HG03064 (cell line): ENCODE measurements at regions not wholly inside any gene's neighbourhood (a gene's known extent, or its start where the extent isn't known, plus 50 kb on each side); places are given as distances from the start of the nearest gene placed in this dataset.

ENCODE experiments used
- ATAC-seq: cut with Tn5 transposase; IDR thresholded peaks from one replicate; pipeline ENCODE4 v1.9.1; 2021; ENCODE audit warnings: low read depth; ENCODE audit not compliant: unreplicated experiment

DNA sequence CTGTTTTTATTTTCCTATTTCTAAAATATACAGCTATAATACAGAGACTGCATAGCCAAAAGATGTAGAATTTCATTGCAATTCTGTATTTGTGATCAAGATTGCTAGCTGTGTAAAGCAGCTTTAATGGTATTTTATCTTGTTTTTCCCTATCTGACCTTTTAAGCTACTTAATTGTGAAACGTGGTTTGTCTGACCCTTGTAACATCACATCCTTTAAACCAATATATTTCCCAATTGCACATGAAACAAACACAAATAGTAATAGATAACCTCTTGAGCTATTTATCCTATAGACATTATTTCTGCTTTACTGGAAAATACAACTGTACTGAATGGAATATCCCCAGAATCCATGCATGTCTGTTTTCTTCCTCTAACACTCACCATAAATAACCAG, 112.2 kb upstream of the PLPPR4 start:
- ATAC-seq: no peak

DNA sequence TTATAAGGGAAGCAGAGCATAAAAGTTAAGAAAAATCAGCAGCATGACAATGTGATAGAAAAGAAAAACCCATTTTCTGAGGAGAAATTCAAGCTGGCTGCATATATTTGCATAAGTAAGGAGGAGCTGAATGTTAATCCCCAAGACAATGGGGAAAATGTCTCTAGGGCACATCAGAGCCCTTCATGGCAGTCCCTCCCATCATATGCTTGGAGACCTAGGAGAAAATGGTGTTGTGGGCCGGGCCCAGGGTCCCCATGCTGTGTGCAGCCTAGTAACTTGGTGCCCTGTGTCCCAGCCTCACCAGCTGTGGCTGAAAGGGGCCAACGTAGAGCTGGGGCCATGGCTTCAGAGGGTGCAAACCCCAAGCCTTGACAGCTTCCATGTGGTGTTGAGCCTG, 100.6 kb upstream of the PLPPR4 start:
- no peak for ATAC-seq

DNA sequence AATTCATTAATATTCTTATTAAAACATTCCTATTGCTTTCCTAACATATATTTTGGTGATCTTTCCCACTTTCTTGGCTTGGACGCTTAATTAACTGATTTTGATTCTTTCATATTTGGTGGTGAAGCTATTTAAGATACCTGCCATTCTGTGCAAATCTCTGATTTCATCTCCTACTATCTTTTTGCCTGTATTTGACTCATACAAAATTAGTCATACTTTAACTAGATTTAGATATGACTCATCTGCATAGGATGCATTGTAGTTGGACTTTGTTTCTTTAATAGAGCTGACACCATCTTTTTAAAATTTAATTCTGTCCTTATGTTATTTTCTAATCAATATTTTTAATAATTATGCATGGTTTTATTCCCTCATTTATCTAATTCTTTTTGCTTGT, 93.8 kb upstream of the PLPPR4 start:
- no peak for ATAC-seq

DNA sequence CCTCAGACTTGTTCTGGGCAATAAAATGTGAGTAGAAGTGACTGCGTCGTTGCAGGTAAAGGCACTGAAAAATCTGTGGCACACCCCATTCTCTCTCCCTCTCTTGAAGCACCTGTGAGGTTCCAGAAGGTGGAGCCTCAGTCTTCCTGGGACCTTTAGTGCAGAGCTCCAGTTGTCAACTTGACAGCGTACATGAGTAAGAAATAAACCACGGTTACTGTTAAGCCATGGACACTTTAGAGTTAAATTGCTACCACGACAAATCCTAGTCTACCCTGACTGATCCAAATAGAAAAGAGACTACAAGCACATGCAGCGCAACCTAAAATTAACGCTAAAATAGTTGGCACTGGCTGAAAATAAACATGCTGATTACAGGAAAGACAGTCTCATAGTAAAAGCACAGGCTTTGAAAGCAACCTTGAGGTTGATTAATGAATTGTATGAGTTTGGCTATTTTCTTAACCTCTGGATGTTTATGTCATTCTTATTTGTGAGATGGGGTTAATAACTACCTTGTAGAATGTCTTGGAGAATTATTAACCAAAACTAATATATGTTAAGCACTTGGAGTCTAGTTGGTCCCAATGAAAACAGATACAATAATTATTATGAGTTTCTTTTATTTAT, 93.0 kb upstream of the PLPPR4 start:
- no peak for ATAC-seq

DNA sequence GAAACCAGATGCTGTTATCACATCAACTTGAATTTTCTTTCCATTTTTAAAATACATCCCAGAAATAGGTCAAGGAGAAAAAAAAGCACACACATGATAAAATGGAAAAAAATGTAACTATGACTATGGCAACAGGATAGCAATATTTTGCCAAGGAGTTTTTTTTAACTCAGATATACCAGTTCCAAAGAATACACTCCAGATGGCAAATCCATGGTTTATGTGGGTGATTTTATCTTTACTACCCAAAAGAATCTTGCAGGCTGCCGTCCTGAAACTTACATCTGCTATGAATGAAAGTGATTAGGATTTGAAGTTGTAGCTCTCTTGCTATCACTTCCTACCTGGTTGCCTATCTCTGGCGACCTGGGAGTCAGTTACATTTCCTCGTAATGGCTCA, 91.0 kb upstream of the PLPPR4 start:
- ATAC-seq: no peak

DNA sequence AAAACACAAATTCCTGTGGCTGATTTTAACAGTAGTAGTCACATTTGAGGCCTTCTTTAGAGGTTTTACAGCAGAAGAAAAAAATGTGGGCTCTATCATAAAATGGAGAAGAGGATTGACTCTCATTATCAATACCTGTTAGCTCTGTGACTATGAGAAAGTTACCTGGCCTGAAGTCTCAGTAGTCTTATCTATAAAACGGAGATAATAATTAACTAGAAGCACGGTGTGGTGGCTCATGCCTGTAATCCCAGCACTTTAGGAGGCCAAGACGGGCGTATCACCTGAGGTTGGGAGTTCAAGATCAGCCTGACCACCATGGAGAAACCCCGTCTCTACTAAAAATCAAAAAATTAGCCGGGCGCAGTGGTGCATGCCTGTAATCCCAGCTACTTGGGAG, 90.4 kb upstream of the PLPPR4 start:
- no peak for ATAC-seq

DNA sequence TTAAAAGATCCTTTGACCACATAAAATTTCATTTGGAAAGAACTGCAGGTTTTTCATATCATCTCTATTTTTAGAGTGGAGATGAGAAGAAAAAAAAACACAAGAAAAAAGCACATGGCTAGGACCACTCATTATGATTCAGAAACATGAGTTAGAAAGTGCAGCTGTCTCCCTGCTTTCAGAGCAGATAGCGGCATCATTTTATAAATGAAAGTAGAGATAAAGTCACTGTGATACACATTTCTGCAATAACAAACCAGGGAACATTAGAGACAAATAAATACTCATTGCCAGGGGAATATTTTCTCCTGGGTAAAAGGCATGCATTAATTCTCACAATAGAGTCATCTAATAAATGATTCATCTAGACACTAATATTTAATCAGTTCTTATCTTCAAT, 87.5 kb upstream of the PLPPR4 start:
- ATAC-seq: no peak

DNA sequence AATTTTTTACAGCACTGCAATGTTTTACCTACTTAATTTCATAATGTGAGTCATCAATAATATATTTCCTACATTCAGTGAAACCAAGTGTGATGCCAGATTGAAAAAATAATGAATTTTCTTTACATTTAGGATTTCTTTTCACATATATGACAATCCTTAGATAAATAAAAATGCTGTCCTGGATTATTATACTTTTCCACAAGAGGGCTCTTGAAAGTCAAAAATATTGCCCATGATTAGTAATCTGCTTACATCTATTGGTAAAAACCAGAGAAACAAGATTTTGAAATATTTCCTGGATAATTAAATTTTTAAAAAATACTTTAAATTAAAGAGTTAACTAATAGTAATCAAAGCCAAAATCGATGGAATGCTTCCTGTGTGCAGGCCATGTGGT, 86.8 kb upstream of the PLPPR4 start:
- ATAC-seq: no peak

DNA sequence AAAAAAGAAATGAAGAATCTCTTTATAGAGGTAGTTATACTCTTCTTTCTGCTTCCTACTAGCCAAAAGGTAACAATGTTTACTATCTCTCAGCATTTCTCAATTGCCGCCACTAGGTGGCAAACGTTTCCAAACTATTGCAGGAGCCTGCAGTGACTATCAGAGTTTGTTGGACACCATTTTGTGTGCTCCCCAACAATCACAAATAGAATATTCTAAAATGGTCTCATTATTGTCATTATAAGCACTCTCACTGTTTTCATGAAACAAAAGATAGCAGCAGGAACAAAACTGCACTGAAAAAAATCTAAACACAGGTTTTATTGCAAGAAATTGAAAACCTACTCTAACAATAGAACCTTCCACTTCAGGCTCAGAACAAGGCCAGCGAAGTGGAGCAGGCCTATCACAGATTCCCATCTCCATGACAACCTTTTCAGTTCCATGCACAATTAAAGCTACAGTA, 83.9 kb upstream of the PLPPR4 start:
- peak; percentile 91 for ATAC-seq

DNA sequence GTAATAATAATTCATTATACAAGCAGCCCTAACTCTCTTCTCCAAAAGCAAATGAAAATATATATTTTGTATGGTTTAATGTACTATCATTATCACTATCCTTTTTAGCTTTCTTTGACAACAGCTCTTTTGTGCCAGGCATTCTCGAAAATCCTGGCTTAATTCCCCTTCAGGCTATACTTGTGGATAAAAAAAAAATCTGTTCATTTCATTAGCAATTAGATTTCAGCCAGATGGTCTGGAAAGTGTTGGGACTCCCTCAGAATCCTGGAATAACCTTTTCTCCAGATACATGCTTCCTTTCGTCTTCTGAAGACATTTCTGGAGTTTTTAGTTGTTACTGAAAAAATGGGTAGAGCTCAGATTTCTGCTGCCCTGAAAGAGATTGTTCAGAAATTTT, 83.4 kb upstream of the PLPPR4 start:
- no peak for ATAC-seq

DNA sequence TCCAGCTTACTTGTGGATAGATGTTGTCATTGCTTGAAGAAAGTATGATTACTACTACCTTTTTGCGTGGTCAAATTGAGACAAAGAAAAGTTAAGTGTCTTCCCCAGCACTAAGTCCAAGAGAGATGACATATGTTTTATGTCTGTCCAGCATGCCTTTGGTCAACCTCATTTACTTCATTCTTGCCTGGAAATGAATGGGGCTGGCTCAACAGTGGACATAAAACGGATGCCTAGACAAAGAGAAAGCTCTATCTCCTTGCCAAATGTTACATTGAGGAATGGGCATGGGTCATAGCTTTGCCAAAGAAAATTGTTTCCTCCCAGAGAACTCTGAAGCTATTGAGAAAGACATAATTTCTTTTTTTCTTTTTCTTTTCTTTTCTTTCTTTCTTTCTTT, 82.4 kb upstream of the PLPPR4 start:
- ATAC-seq: no peak

DNA sequence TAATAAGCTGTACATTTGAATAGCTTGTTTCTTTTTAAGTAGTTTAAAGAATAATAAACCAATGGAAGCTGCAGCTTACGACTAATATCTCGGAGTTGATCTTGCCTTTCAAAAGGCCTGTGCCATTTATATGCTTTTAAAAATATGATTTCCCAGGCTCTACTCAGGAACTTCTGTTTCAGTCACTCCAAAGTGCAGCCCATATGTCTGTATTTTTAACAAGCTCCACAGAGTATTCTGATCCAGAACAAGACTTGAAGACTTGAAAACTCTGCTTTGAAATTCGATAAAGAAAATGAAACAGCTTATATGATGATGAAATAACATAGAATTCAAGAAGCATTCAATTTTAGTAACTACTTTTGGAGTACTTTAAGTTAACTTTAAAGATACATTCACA, 79.1 kb upstream of the PLPPR4 start:
- ATAC-seq: no peak

- ATAC-seq: no peak
Observed at GRCh38 chr1:99193431-99193830, 70.9 kb upstream of the PLPPR4 start.

GRCh38 chr1:99198393-99198792, 65.9 kb upstream of the PLPPR4 start:
- no peak for ATAC-seq

DNA sequence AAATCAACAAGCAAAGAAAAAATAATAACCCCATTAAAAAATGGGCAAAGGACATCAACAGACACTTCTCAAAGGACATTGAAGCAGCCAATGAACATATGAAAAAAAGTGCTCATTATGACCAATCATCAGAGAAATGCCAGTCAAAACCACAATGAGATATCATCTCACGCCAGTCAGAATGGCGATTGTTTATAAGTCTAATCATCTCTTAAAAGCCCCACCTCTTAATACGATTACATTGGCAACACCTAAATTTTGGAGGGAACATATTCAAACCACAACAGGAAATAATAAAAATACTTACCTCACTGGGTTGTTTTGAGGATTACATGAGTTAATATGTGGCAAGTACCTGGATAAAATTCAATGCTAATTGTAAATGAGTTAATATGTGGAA, 57.1 kb upstream of the PLPPR4 start:
- no peak for ATAC-seq
